ENCODE measurements at regions not wholly inside any gene's neighbourhood (a gene's known extent, or its start where the extent isn't known, plus 50 kb on each side); places are given as distances from the start of the nearest gene placed in this dataset.

GRCh38 chr12:25822281-25822680, 136.2 kb upstream of the RASSF8 start:
- no peaks in the 10 kb centered on the region for H3K9me3 ChIP-seq
- H3K27ac ChIP-seq: no peak overlapping the region
- WGBS, 2 donors: 70 to 82% methylated on average over 3 of the region's 3 CpGs
- intact Hi-C loops (cut with DNase I): no loop called here
- no peaks in the 10 kb centered on the region for H3K36me3 ChIP-seq
- no peaks in the 10 kb centered on the region for H3K4me1 ChIP-seq
- no peaks in the 10 kb centered on the region for H3K27me3 ChIP-seq
- ATAC-seq (no peak), DNase-seq (no peak), FAIRE-seq (no peak)
- no peak for TF ChIP-seq CTCF (IDR thresholded peaks at IDR 0.05)
- no peak overlapping the region for H3K4me3 ChIP-seq

GRCh38 chr12:25824734-25825133, 133.7 kb upstream of the RASSF8 start:
- H3K4me3 ChIP-seq: no peak overlapping the region
- TF ChIP-seq CTCF (IDR thresholded peaks at IDR 0.05): no peak
- FAIRE-seq: no peak
- no peaks in the 10 kb centered on the region for H3K9me3 ChIP-seq
- no peaks in the 10 kb centered on the region for H3K36me3 ChIP-seq
- no peak overlapping the region for H3K27ac ChIP-seq
- DNase-seq: no peak
- H3K27me3 ChIP-seq: no peaks in the 10 kb centered on the region
- no peak for ATAC-seq
- no peaks in the 10 kb centered on the region for H3K4me1 ChIP-seq
- WGBS, 2 donors: 63 to 79% methylated on average over 2 of the region's 2 CpGs
- intact Hi-C loops (cut with DNase I): no loop called here

GRCh38 chr12:25825446-25825845, 133.0 kb upstream of the RASSF8 start:
- ATAC-seq (no peak), FAIRE-seq (no peak), DNase-seq (no peak)
- intact Hi-C loops (cut with DNase I): no loop called here
- Histone ChIP-seq H3K27me3 (no peaks in the 10 kb centered on the region), H3K4me3 (no peak overlapping the region), H3K36me3 (no peaks in the 10 kb centered on the region), H3K27ac (no peak overlapping the region), H3K9me3 (no peaks in the 10 kb centered on the region), H3K4me1 (no peaks in the 10 kb centered on the region)
- no peak for TF ChIP-seq CTCF (IDR thresholded peaks at IDR 0.05)
- WGBS, 2 donors: 79 to 87% methylated on average over 6 of the region's 6 CpGs

GRCh38 chr12:25827141-25827540, 131.3 kb upstream of the RASSF8 start:
- H3K36me3 ChIP-seq: no peaks in the 10 kb centered on the region
- intact Hi-C loops (cut with DNase I): no loop called here
- 85 to 97% methylated on average over 1 of the region's 1 CpG for WGBS, 2 donors
- H3K27me3 ChIP-seq: no peaks in the 10 kb centered on the region
- FAIRE-seq: no peak
- no peak for TF ChIP-seq CTCF (IDR thresholded peaks at IDR 0.05)
- no peaks in the 10 kb centered on the region for H3K4me1 ChIP-seq
- no peak overlapping the region for H3K4me3 ChIP-seq
- ATAC-seq: no peak
- DNase-seq: no peak
- H3K27ac ChIP-seq: no peak overlapping the region
- no peaks in the 10 kb centered on the region for H3K9me3 ChIP-seq

- Histone ChIP-seq H3K27me3 (no peaks in the 10 kb centered on the region), H3K9me3 (no peaks in the 10 kb centered on the region), H3K36me3 (no peaks in the 10 kb centered on the region), H3K4me3 (no peak overlapping the region), H3K4me1 (no peaks in the 10 kb centered on the region), H3K27ac (no peak overlapping the region)
- 62 to 73% methylated on average over 3 of the region's 3 CpGs for WGBS, 2 donors
- DNase-seq: no peak
- ATAC-seq: no peak
- intact Hi-C loops (cut with DNase I): no loop called here
- TF ChIP-seq CTCF (IDR thresholded peaks at IDR 0.05): no peak
- no peak for FAIRE-seq
Observed at GRCh38 chr12:25827747-25828146, 130.7 kb upstream of the RASSF8 start.

All from pancreas (tissue), 10 donors.